IMR-90 (cell line): ENCODE measurements at regions not wholly inside any gene's neighbourhood (a gene's known extent, or its start where the extent isn't known, plus 50 kb on each side); places are given as distances from the start of the nearest gene placed in this dataset.

ENCODE experiments used
- ATAC-seq: fragments of 200-7000 bp; cut with Tn5 transposase; 2 replicates; pipeline ENCODE4 v1.9.1; 2020; ENCODE audit warnings: low read depth, mild to moderate bottlenecking, moderate library complexity
- BruUV-seq: library from RNA; stranded (reverse); fragments of 400-500 nt; replicated peaks from 2 replicates; lab custom pipeline; 2021; lab: Mats Ljungman, UMichigan
- CTCF ChIA-PET: fragments of 300-600 bp; formaldehyde crosslinking; extraction: SDS; loops from one replicate; lab custom pipeline; 2021; ENCODE audit warnings: antibody characterized with exemption; lab: Yijun Ruan, JAX
- POLR2A ChIA-PET: fragments of 300-600 bp; sonication (Branson Sonifier 250); formaldehyde crosslinking; loops from one replicate; lab custom pipeline; 2022; ENCODE audit warnings: antibody characterized with exemption; ENCODE audit not compliant: unreplicated experiment; lab: Charles Lee
- DNase-seq: peaks from one replicate; pipeline ENCODE4 v3.0.0; 2013
- H2AFZ ChIP-seq: replicated peaks from 2 replicates; pipeline ENCODE3; 2013; ENCODE audit warnings: low read length, mild to moderate bottlenecking; ENCODE audit not compliant: poor library complexity
- H2AK5ac ChIP-seq: 2 replicates; pipeline ENCODE4 v1.6.1; 2013; ENCODE audit warnings: low read depth, low read length, inconsistent platforms
- H2AK9ac ChIP-seq: replicated peaks from 2 replicates; pipeline ENCODE3; 2013; ENCODE audit warnings: mild to moderate bottlenecking, low read depth, low read length, moderate library complexity; ENCODE audit not compliant: poor library complexity
- H2BK120ac ChIP-seq: 2 replicates; pipeline ENCODE4 v1.6.1; 2013; ENCODE audit warnings: low read depth, low read length, inconsistent platforms
- H2BK15ac ChIP-seq: 3 replicates; pipeline ENCODE4 v1.6.1; 2013; ENCODE audit warnings: low read depth, low read length, inconsistent platforms
- H2BK20ac ChIP-seq: 2 replicates; pipeline ENCODE4 v1.6.1; 2013; ENCODE audit warnings: low read depth, mild to moderate bottlenecking, inconsistent platforms, low read length, moderate library complexity
- H2BK5ac ChIP-seq: 2 replicates; pipeline ENCODE4 v1.6.1; 2013; ENCODE audit warnings: mild to moderate bottlenecking, low read depth, low read length, inconsistent platforms; ENCODE audit not compliant: poor library complexity, severe bottlenecking
- H3K14ac ChIP-seq: replicated peaks from 2 replicates; pipeline ENCODE4 v1.6.1; 2013; ENCODE audit warnings: low read depth, low read length, inconsistent platforms
- H3K18ac ChIP-seq: 2 replicates; pipeline ENCODE4 v1.6.1; 2013; ENCODE audit warnings: low read depth, low read length, control low read depth
- H3K23ac ChIP-seq: 2 replicates; pipeline ENCODE4 v1.6.1; 2013; ENCODE audit warnings: low read depth, low read length, inconsistent platforms
- H3K27ac ChIP-seq: 2 replicates; pipeline ENCODE4 v1.5.1; 2013; ENCODE audit warnings: mild to moderate bottlenecking, control low read depth, low read length; ENCODE audit not compliant: insufficient read depth
- H3K27me3 ChIP-seq: 2 replicates; pipeline ENCODE4 v1.6.1; 2013; ENCODE audit warnings: low read length; ENCODE audit not compliant: control insufficient read depth, insufficient read depth
- H3K36me3 ChIP-seq: 2 replicates; pipeline ENCODE4 v1.6.1; 2013; ENCODE audit warnings: low read length, mixed read lengths; ENCODE audit not compliant: control insufficient read depth, insufficient read depth
- H3K4ac ChIP-seq: 2 replicates; pipeline ENCODE4 v1.6.1; 2013; ENCODE audit warnings: low read depth, low read length, inconsistent platforms
- H3K4me1 ChIP-seq: 2 replicates; pipeline ENCODE4 v1.6.1; 2013; ENCODE audit warnings: low read length, mixed read lengths; ENCODE audit not compliant: control insufficient read depth, insufficient read depth
- H3K4me2 ChIP-seq: 2 replicates; pipeline ENCODE4 v1.6.1; 2013; ENCODE audit warnings: low read depth, mild to moderate bottlenecking, control low read depth, low read length, moderate library complexity
- H3K4me3 ChIP-seq: 2 replicates; pipeline ENCODE4 v1.5.1; 2013; ENCODE audit warnings: low read depth, mild to moderate bottlenecking, control low read depth, low read length, moderate library complexity; ENCODE audit not compliant: insufficient read depth
- H3K56ac ChIP-seq: 2 replicates; pipeline ENCODE4 v1.6.1; 2013; ENCODE audit warnings: low read length, inconsistent platforms; ENCODE audit not compliant: insufficient read depth; ENCODE audit errors: extremely low read depth
- H3K79me1 ChIP-seq, 2 experiments: 2 replicates each; pipeline ENCODE4 v1.6.1; 2013; ENCODE audit warnings: low read length in 2 of 2, inconsistent platforms in 1 of 2, low read depth in 1 of 2
- H3K9ac ChIP-seq: 2 replicates; pipeline ENCODE4 v1.6.1; 2013; ENCODE audit warnings: low read depth, low read length, control low read depth
- H3K9me1 ChIP-seq: 2 replicates; pipeline ENCODE4 v1.6.1; 2013; ENCODE audit warnings: low read length, inconsistent platforms; ENCODE audit not compliant: insufficient read depth
- H3K9me3 ChIP-seq: 2 replicates; pipeline ENCODE4 v1.6.1; 2013; ENCODE audit warnings: low read length; ENCODE audit not compliant: control insufficient read depth, insufficient read depth
- H4K20me1 ChIP-seq: 2 replicates; pipeline ENCODE4 v1.6.1; 2013; ENCODE audit warnings: low read length, inconsistent platforms; ENCODE audit not compliant: insufficient read depth
- H4K5ac ChIP-seq: 2 replicates; pipeline ENCODE4 v1.6.1; 2013; ENCODE audit warnings: mild to moderate bottlenecking, low read depth, low read length, control low read depth
- H4K8ac ChIP-seq, 2 experiments: 2 replicates each; pipeline ENCODE4 v1.6.1; 2013; ENCODE audit warnings: low read depth in 2 of 2, low read length in 2 of 2, control low read depth in 1 of 2, inconsistent platforms in 1 of 2
- H4K91ac ChIP-seq: 2 replicates; pipeline ENCODE4 v1.6.1; 2013; ENCODE audit warnings: low read depth, low read length, inconsistent platforms; ENCODE audit not compliant: insufficient read depth
- BHLHE40 ChIP-seq: fragments of 150-350 bp; IDR thresholded peaks from 2 replicates; pipeline ENCODE4 v1.6.1; 2016; ENCODE audit warnings: mild to moderate bottlenecking, low read depth, low read length
- CEBPB ChIP-seq: IDR thresholded peaks from 2 replicates; pipeline ENCODE4 v1.6.1; 2012; ENCODE audit warnings: low read depth, low read length, improper control_type of control experiment
- CHD1 ChIP-seq: IDR thresholded peaks from 2 replicates; pipeline ENCODE4 v1.6.1; 2012; ENCODE audit warnings: low read depth, low read length, improper control_type of control experiment
- FOS ChIP-seq: fragments of 150-350 bp; IDR thresholded peaks from 2 replicates; pipeline ENCODE4 v1.6.1; 2016; ENCODE audit warnings: low read depth, low read length
- MAFK ChIP-seq: IDR thresholded peaks from 2 replicates; pipeline ENCODE4 v1.6.1; 2012; ENCODE audit warnings: low read depth, low read length, improper control_type of control experiment
- MAZ ChIP-seq: IDR thresholded peaks from 2 replicates; pipeline ENCODE4 v1.6.1; 2012; ENCODE audit warnings: low read depth, mild to moderate bottlenecking, low read length, improper control_type of control experiment, moderate library complexity, borderline replicate concordance
- MXI1 ChIP-seq: IDR thresholded peaks from 2 replicates; pipeline ENCODE4 v1.6.1; 2012; ENCODE audit warnings: low read depth, mild to moderate bottlenecking, low read length, moderate library complexity, borderline replicate concordance
- NFE2L2 ChIP-seq: fragments of 150-350 bp; IDR thresholded peaks from 2 replicates; pipeline ENCODE4 v1.6.1; 2016; ENCODE audit warnings: low read depth, mild to moderate bottlenecking, low read length
- POLR2A ChIP-seq: IDR thresholded peaks from 2 replicates; pipeline ENCODE4 v1.6.1; 2012; ENCODE audit warnings: mild to moderate bottlenecking, low read depth, low read length
- RAD21 ChIP-seq: IDR thresholded peaks from 2 replicates; pipeline ENCODE4 v1.6.1; 2012; ENCODE audit warnings: low read length, improper control_type of control experiment
- RCOR1 ChIP-seq: IDR thresholded peaks from 2 replicates; pipeline ENCODE4 v1.6.1; 2012; ENCODE audit warnings: mild to moderate bottlenecking, low read length, improper control_type of control experiment; ENCODE audit not compliant: insufficient replicate concordance
- RFX5 ChIP-seq: IDR thresholded peaks from 2 replicates; pipeline ENCODE4 v1.8.0; 2012; ENCODE audit warnings: low read depth, mild to moderate bottlenecking, low read length, moderate library complexity
- SMC3 ChIP-seq: fragments of 150-350 bp; IDR thresholded peaks from 2 replicates; pipeline ENCODE4 v1.6.1; 2016; ENCODE audit warnings: low read depth, mild to moderate bottlenecking, antibody characterized with exemption, low read length, moderate library complexity
- WGBS, 2 experiments: methylation state at CpG; one replicate each; pipeline versions ENCODE4 v1.1.5 to v1.1.7; 2013; ENCODE audit warnings: missing lambda C conversion rate in 2 of 2; ENCODE audit not compliant: insufficient read length in 1 of 2; ENCODE audit errors: extremely low coverage in 2 of 2; 5-methylcytosine and 5-hydroxymethylcytosine counted together
- dilution Hi-C: fragments of 300-500 bp; cut with HindIII; formaldehyde crosslinking; loops from one replicate; pipeline ENCODE4 v1.14.3; 2018; ENCODE audit warnings: low sequenced_read_pairs; ENCODE audit not compliant: unreplicated experiment
- in situ Hi-C: fragments of 300-500 bp; cut with MboI; formaldehyde crosslinking; loops from 3 replicates; pipeline ENCODE4 v1.14.3; 2019; ENCODE audit warnings: low sequenced_read_pairs, inconsistent platforms, mixed read lengths
- intact Hi-C: fragments of 100-400 bp; cut with micrococcal nuclease; formaldehyde crosslinking; loops from 2 replicates; pipeline ENCODE4 v1.10.0; 2022
- TF ChIP-seq, protein P1 (sequence below): conservative IDR thresholded peaks from 2 replicates; pipeline ENCODE4 v1.5.1; 2012; ENCODE audit warnings: mild to moderate bottlenecking, low read depth, low read length, improper control_type of control experiment
- TF ChIP-seq, protein P2 (sequence below): fragments of 150-350 bp; IDR thresholded peaks from 2 replicates; pipeline ENCODE4 v1.6.1; 2017; ENCODE audit warnings: mild to moderate bottlenecking, antibody characterized with exemption, low read length, low read depth
- TF ChIP-seq, protein P3 (sequence below): fragments of 150-350 bp; IDR thresholded peaks from 2 replicates; pipeline ENCODE4 v1.6.1; 2016; ENCODE audit warnings: low read depth, mild to moderate bottlenecking, low read length, moderate library complexity, borderline replicate concordance

DNA sequence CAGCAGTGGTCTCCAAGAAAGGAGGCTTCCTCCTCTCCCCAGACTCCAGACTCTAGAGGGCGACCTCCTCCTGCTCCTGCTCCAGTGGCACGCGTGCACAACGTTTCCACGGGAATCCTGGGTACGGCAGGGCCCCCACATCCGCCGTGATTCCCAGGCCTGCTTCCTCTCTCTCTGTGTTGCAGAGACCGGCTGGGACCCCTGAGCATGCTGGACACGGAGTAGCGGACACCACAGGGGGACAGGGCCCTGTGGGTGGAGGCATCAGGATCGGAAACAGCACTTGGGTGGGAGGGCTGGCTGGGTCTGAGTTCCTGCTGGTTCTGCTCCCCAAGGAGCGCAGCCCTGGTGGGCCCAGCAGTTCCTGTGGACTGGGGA lies 75.9 kb upstream of the SLC35G4 start:
- H3K36me3 ChIP-seq, result no peaks in the 10 kb centered on the region
- H3K4me1 ChIP-seq, result no peaks in the 10 kb centered on the region
- no peak overlapping the region for H2BK20ac ChIP-seq
- H3K79me1 ChIP-seq, result no peaks in the 10 kb centered on the region
- H3K18ac ChIP-seq, result no peak overlapping the region
- H3K9me3 ChIP-seq, result no peaks in the 10 kb centered on the region
- H3K27me3 ChIP-seq, result peaks cover 4% of the 10 kb centered on the region
- H3K9ac ChIP-seq, result no peak overlapping the region
- no peak overlapping the region for H2BK120ac ChIP-seq
- H4K5ac ChIP-seq, result no peak overlapping the region
- H3K4me3 ChIP-seq, result no peak overlapping the region
- TF ChIP-seq, protein P1, sequence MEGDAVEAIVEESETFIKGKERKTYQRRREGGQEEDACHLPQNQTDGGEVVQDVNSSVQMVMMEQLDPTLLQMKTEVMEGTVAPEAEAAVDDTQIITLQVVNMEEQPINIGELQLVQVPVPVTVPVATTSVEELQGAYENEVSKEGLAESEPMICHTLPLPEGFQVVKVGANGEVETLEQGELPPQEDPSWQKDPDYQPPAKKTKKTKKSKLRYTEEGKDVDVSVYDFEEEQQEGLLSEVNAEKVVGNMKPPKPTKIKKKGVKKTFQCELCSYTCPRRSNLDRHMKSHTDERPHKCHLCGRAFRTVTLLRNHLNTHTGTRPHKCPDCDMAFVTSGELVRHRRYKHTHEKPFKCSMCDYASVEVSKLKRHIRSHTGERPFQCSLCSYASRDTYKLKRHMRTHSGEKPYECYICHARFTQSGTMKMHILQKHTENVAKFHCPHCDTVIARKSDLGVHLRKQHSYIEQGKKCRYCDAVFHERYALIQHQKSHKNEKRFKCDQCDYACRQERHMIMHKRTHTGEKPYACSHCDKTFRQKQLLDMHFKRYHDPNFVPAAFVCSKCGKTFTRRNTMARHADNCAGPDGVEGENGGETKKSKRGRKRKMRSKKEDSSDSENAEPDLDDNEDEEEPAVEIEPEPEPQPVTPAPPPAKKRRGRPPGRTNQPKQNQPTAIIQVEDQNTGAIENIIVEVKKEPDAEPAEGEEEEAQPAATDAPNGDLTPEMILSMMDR, result no peak
- no peak for TF ChIP-seq CEBPB
- TF ChIP-seq FOS, result no peak
- no peak for TF ChIP-seq MAZ
- no peak for TF ChIP-seq RAD21
- no peak for TF ChIP-seq RFX5
- TF ChIP-seq, protein P2, sequence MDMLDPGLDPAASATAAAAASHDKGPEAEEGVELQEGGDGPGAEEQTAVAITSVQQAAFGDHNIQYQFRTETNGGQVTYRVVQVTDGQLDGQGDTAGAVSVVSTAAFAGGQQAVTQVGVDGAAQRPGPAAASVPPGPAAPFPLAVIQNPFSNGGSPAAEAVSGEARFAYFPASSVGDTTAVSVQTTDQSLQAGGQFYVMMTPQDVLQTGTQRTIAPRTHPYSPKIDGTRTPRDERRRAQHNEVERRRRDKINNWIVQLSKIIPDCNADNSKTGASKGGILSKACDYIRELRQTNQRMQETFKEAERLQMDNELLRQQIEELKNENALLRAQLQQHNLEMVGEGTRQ, result no peak
- TF ChIP-seq CHD1, result no peak
- no peak for TF ChIP-seq RCOR1
- TF ChIP-seq POLR2A, result no peak
- no peak for TF ChIP-seq MAFK
- TF ChIP-seq MXI1, result no peak
- TF ChIP-seq, protein P3, sequence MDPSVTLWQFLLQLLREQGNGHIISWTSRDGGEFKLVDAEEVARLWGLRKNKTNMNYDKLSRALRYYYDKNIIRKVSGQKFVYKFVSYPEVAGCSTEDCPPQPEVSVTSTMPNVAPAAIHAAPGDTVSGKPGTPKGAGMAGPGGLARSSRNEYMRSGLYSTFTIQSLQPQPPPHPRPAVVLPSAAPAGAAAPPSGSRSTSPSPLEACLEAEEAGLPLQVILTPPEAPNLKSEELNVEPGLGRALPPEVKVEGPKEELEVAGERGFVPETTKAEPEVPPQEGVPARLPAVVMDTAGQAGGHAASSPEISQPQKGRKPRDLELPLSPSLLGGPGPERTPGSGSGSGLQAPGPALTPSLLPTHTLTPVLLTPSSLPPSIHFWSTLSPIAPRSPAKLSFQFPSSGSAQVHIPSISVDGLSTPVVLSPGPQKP, result no peak
- TF ChIP-seq SMC3, result no peak
- no peak for TF ChIP-seq NFE2L2
- TF ChIP-seq BHLHE40, result no peak
- H3K4ac ChIP-seq, result no peak overlapping the region
- in situ Hi-C loops, result no loop called here
- no peak overlapping the region for H2BK5ac ChIP-seq
- POLR2A ChIA-PET, result no interaction called here
- H3K9me1 ChIP-seq, result no peaks in the 10 kb centered on the region
- H2AK9ac ChIP-seq, result no peak overlapping the region
- CTCF ChIA-PET, result no interaction called here
- ATAC-seq (no peak), DNase-seq (no peak)
- no peak overlapping the region for H2AFZ ChIP-seq
- H2BK15ac ChIP-seq, result no peak overlapping the region
- no peak overlapping the region for H4K91ac ChIP-seq
- H2AK5ac ChIP-seq, result no peak overlapping the region
- no peak overlapping the region for H3K14ac ChIP-seq
- no peak overlapping the region for H3K27ac ChIP-seq
- BruUV-seq, result no TSS peak
- H4K20me1 ChIP-seq, result no peaks in the 10 kb centered on the region
- H3K4me2 ChIP-seq, result no peak overlapping the region
- H4K8ac ChIP-seq, result no peak overlapping the region
- intact Hi-C loops, result no loop called here
- WGBS, 2 experiments, result 80% methylated on average over 9 of the region's 13 CpGs; no CpG with 5 or more reads in 1 of the 2 experiments
- H3K56ac ChIP-seq, result no peak overlapping the region
- no peak overlapping the region for H3K23ac ChIP-seq
- dilution Hi-C loops, result no loop called here
